Neural progenitor cell (in vitro differentiated cells): ENCODE measurements at regions not wholly inside any gene's neighbourhood (a gene's known extent, or its start where the extent isn't known, plus 50 kb on each side); places are given as distances from the start of the nearest gene placed in this dataset.

ENCODE experiments used
- EZH2 ChIP-seq: fragments of 200-600 bp; sonication (generic); IDR thresholded peaks from 2 replicates; pipeline ENCODE4 v1.6.1; 2017; ENCODE audit warnings: antibody characterized with exemption, mild to moderate bottlenecking, moderate library complexity
- EZH2phosphoT487 ChIP-seq: fragments of 200-600 bp; sonication (generic); IDR thresholded peaks from 2 replicates; pipeline ENCODE4 v1.6.1; 2017; ENCODE audit warnings: antibody characterized with exemption
- TF ChIP-seq, protein P1 (sequence below): fragments of 200-600 bp; sonication (generic); IDR thresholded peaks from 2 replicates; pipeline ENCODE4 v1.5.1; 2017; ENCODE audit warnings: antibody characterized with exemption, mild to moderate bottlenecking

DNA sequence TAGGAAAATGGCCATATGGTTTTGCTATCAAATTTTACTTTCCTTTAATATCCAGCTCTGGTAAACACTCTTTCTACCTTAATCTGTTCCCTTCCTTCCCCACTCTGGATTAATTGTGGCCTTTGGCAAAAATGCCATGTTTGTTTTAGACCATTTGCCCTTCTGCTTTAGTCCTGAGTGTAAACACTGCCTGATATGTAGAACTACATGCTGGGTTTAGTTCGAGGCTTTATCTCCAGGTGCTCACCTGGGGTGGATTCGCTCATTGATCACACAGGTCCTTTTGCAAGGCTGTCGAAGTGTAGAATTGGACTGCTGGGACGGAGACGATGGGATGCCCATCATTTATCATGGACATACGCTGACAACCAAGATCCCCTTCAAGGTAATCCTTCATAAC is 94.1 kb downstream of the NOC3L start:
- TF ChIP-seq, protein P1, sequence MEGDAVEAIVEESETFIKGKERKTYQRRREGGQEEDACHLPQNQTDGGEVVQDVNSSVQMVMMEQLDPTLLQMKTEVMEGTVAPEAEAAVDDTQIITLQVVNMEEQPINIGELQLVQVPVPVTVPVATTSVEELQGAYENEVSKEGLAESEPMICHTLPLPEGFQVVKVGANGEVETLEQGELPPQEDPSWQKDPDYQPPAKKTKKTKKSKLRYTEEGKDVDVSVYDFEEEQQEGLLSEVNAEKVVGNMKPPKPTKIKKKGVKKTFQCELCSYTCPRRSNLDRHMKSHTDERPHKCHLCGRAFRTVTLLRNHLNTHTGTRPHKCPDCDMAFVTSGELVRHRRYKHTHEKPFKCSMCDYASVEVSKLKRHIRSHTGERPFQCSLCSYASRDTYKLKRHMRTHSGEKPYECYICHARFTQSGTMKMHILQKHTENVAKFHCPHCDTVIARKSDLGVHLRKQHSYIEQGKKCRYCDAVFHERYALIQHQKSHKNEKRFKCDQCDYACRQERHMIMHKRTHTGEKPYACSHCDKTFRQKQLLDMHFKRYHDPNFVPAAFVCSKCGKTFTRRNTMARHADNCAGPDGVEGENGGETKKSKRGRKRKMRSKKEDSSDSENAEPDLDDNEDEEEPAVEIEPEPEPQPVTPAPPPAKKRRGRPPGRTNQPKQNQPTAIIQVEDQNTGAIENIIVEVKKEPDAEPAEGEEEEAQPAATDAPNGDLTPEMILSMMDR: no peak
- TF ChIP-seq EZH2phosphoT487: no peak
- TF ChIP-seq EZH2: no peak
